Thyroid gland (tissue), 4 donors: ENCODE measurements at regions not wholly inside any gene's neighbourhood (a gene's known extent, or its start where the extent isn't known, plus 50 kb on each side); places are given as distances from the start of the nearest gene placed in this dataset.
"Not testable (repeated sequence)": the region's sequence is repeated elsewhere in the genome, so short reads cannot be mapped to it uniquely, and the experiment has no call there.

Experiments
- DNase-seq, 2 donors: peaks; one replicate each; pipeline ENCODE4 v3.0.0-alpha.2; 2019
- H3K27ac ChIP-seq, 3 donors: fragments of 200-600 bp; sonication (generic); 1 replicate in 2 of 3; 2 replicates in 1 of 3; pipeline ENCODE4 v1.5.1; 2016 to 2019; ENCODE audit warnings: mild to moderate bottlenecking in 1 of 3, moderate library complexity in 1 of 3
- H3K27me3 ChIP-seq: fragments of 200-600 bp; sonication (generic); one replicate; pipeline ENCODE4 v1.5.1; 2019
- H3K36me3 ChIP-seq, 2 donors: fragments of 200-600 bp; sonication (generic); one replicate each; pipeline ENCODE4 v1.5.1; 2016 to 2019
- H3K4me1 ChIP-seq, 2 donors: fragments of 200-600 bp; sonication (generic); one replicate each; pipeline ENCODE4 v1.5.1; 2017 to 2019
- H3K4me3 ChIP-seq, 3 donors: fragments of 200-600 bp; sonication (generic); replicated peaks in 1 of 3; 1 replicate in 2 of 3; 2 replicates in 1 of 3; pipeline ENCODE4 v1.5.1; 2016; ENCODE audit warnings: mild to moderate bottlenecking in 1 of 3
- H3K9me3 ChIP-seq: fragments of 200-600 bp; sonication (generic); one replicate; pipeline ENCODE4 v1.5.1; 2017
- POLR2A ChIP-seq, 2 donors: fragments of 450-650 bp; IDR thresholded peaks; one replicate each; pipeline ENCODE4 v1.6.1; 2017; ENCODE audit warnings: antibody characterized with exemption in 2 of 2, mild to moderate bottlenecking in 2 of 2, moderate library complexity in 1 of 2
- WGBS, 2 donors: methylation state at CpG; one replicate each; pipeline ENCODE4 v1.1.5; 2017; 5-methylcytosine and 5-hydroxymethylcytosine counted together
- intact Hi-C: fragments of 100-400 bp; cut with DNase I; formaldehyde crosslinking; loops from one replicate; pipeline ENCODE4 v1.15.1; 2023
- TF ChIP-seq, protein P1 (sequence below), 6 experiments: fragments of 200-600 bp in 3 of 6; fragments of 450-650 bp in 3 of 6; sonication (generic) in 3 of 6; IDR thresholded peaks; one replicate each; pipeline ENCODE4 v1.5.1; 2016 to 2019; ENCODE audit warnings: antibody characterized with exemption in 6 of 6, mild to moderate bottlenecking in 2 of 6, inconsistent platforms in 1 of 6, moderate library complexity in 1 of 6

GRCh38 chr10:63972949-63973827, 452.0 kb downstream of the REEP3 start:
- peaks cover 5 to 14% of the 10 kb centered on the region in 2 donors for H3K4me1 ChIP-seq
- H3K4me3 ChIP-seq, result no peak overlapping the region
- H3K27me3 ChIP-seq, result no peaks in the 10 kb centered on the region
- intact Hi-C loops, result loop anchor here (10.0 kb wide), 1 partner anchor 98 kb away; no protein-coding TSS in a partner anchor
- H3K9me3 ChIP-seq, result no peaks in the 10 kb centered on the region
- H3K36me3 ChIP-seq, result no peaks in the 10 kb centered on the region
- TF ChIP-seq, protein P1, sequence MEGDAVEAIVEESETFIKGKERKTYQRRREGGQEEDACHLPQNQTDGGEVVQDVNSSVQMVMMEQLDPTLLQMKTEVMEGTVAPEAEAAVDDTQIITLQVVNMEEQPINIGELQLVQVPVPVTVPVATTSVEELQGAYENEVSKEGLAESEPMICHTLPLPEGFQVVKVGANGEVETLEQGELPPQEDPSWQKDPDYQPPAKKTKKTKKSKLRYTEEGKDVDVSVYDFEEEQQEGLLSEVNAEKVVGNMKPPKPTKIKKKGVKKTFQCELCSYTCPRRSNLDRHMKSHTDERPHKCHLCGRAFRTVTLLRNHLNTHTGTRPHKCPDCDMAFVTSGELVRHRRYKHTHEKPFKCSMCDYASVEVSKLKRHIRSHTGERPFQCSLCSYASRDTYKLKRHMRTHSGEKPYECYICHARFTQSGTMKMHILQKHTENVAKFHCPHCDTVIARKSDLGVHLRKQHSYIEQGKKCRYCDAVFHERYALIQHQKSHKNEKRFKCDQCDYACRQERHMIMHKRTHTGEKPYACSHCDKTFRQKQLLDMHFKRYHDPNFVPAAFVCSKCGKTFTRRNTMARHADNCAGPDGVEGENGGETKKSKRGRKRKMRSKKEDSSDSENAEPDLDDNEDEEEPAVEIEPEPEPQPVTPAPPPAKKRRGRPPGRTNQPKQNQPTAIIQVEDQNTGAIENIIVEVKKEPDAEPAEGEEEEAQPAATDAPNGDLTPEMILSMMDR (IDR thresholded peaks at IDR 0.05), result no peak
- TF ChIP-seq POLR2A (IDR thresholded peaks at IDR 0.05), result no peak
- 87 to 88% methylated on average over 48 to 49 of the region's 51 CpGs for WGBS, 2 donors
- DNase-seq, result no peak
- no peak overlapping the region for H3K27ac ChIP-seq

- Histone ChIP-seq H3K9me3 (no peaks in the 10 kb centered on the region), H3K4me3 (no peak overlapping the region), H3K27me3 (no peaks in the 10 kb centered on the region), H3K36me3 (no peaks in the 10 kb centered on the region), H3K27ac (peak overlapping the region in 1 of 3 donors; percentile 5), H3K4me1 (peaks cover 5 to 14% of the 10 kb centered on the region in 2 donors)
- peak; percentile 23 to 32 for DNase-seq
- no peak for TF ChIP-seq POLR2A (IDR thresholded peaks at IDR 0.05)
- TF ChIP-seq, protein P1 (IDR thresholded peaks at IDR 0.05), result peak in 5 of 6 experiments; percentile 16 to 48 (median 24)
- 61% methylated on average over 5 of the region's 5 CpGs for WGBS, 2 donors
- intact Hi-C loops, result loop anchor here (10.0 kb wide), 1 partner anchor 102 kb away; no protein-coding TSS in a partner anchor
These were observed 455.3 kb downstream of the REEP3 start for GRCh38 chr10:63976538-63976937.

DNA sequence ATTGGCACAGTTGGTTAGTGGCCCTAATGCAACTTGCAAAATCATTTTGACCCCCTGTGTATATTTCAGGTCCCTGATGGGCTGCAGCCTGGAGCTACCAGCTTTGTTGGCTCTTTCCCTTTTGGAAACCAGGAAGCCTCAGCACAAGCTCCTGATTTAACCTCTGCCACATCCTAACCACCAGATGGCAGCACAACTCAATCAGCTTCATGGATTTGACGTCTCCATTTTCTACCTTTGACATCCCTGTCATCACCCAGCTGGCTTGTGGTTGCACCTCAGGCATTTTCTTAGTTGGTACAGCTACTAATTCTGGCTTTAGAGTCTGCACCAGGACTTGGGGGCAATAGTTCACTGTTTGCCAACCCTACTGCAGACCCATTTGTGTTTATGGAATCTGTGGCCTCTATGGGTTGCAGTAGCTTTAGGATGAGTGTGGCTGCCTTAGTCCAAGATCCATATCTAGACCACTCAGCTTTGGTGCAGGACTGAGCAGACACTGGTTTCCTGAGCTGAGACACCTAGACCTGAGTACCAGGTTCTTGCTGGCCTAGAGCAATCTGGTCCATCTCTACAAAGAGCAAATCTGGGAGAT, 456.2 kb downstream of the REEP3 start:
- Histone ChIP-seq H3K9me3 (no peaks in the 10 kb centered on the region), H3K27ac (no peak overlapping the region), H3K4me1 (peaks cover 5 to 14% of the 10 kb centered on the region in 2 donors), H3K27me3 (no peaks in the 10 kb centered on the region), H3K4me3 (no peak overlapping the region), H3K36me3 (no peaks in the 10 kb centered on the region)
- TF ChIP-seq, protein P1 (IDR thresholded peaks at IDR 0.05), result peak in 3 of 6 experiments; percentile 43 to 63 (median 52)
- TF ChIP-seq POLR2A (IDR thresholded peaks at IDR 0.05), result no peak
- DNase-seq, result peak; percentile 30 to 55
- WGBS, 2 donors, result 15 to 20% methylated on average over 1 of the region's 1 CpG
- intact Hi-C loops, result loop anchor here (10.0 kb wide), 1 partner anchor 103 kb away; no protein-coding TSS in a partner anchor

DNA sequence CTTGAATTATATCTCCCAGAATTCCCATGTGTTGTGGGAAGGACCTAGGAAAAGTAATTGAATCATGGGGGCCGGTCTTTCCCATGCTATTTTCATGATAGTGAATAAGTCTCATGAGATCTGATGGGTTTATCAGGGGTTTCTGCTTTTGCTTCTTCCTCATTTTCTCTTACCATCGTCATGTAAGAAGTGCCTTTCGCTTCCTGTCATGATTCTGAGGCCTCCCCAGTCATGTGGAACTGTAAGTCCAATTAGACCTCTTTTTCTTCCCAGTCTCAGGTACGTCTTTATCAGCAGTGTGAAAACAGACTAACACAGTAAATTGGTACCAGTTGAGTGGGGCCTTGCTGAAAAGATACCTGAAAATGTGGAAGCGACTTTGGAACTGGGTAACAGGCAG, 459.7 kb downstream of the REEP3 start:
- 54 to 57% methylated on average over 5 of the region's 5 CpGs for WGBS, 2 donors
- intact Hi-C loops, H3K4me3 ChIP-seq: not testable (repeated sequence)

GRCh38 chr10:63984061-63984460, 462.9 kb downstream of the REEP3 start:
- H3K27ac ChIP-seq, H3K4me3 ChIP-seq, H3K36me3 ChIP-seq, intact Hi-C loops, H3K27me3 ChIP-seq, H3K4me1 ChIP-seq, DNase-seq, H3K9me3 ChIP-seq: not testable (repeated sequence)
- WGBS, 2 donors, result 50% methylated on average over 2 of the region's 2 CpGs

More for the DNA sequence above, 459.7 kb downstream of the REEP3 start:
- not testable (repeated sequence) for H3K36me3 ChIP-seq, H3K9me3 ChIP-seq, H3K27ac ChIP-seq, H3K27me3 ChIP-seq, DNase-seq
- peaks cover 5 to 14% of the 10 kb centered on the region in 2 donors for H3K4me1 ChIP-seq

- H3K27ac ChIP-seq, result no peak overlapping the region
- H3K9me3 ChIP-seq, result no peaks in the 10 kb centered on the region
- DNase-seq, result no peak
- H3K27me3 ChIP-seq, result no peaks in the 10 kb centered on the region
- no peaks in the 10 kb centered on the region for H3K36me3 ChIP-seq
- no peak for TF ChIP-seq POLR2A (IDR thresholded peaks at IDR 0.05)
- TF ChIP-seq, protein P1 (IDR thresholded peaks at IDR 0.05), result no peak
- H3K4me1 ChIP-seq, result no peaks in the 10 kb centered on the region
- H3K4me3 ChIP-seq, result no peak overlapping the region
- WGBS, 2 donors, result 76 to 90% methylated on average over 3 of the region's 3 CpGs
- intact Hi-C loops, result no loop called here
These were observed 465.3 kb downstream of the REEP3 start for GRCh38 chr10:63986536-63986935.
